AG09309 (cell line): ENCODE measurements at regions not wholly inside any gene's neighbourhood (a gene's known extent, or its start where the extent isn't known, plus 50 kb on each side); places are given as distances from the start of the nearest gene placed in this dataset.
A peak's percentile ranks its signal among the peaks of the same experiment; 100 is the strongest.

Experiments
- DNase-seq: peaks from one replicate; pipeline ENCODE4 v3.0.0-alpha.2; 2010; ENCODE audit warnings: low read depth
- H3K4me3 ChIP-seq: 2 replicates; pipeline ENCODE4 v1.5.1; 2011; ENCODE audit warnings: mild to moderate bottlenecking, low read depth, low read length, moderate library complexity; ENCODE audit not compliant: control insufficient read depth
- CTCF ChIP-seq: IDR thresholded peaks from 2 replicates; pipeline ENCODE4 v1.5.1; 2011; ENCODE audit warnings: mild to moderate bottlenecking, low read depth, low read length, inconsistent platforms; ENCODE audit not compliant: insufficient read depth, control insufficient read depth; ENCODE audit errors: missing control alignments

GRCh38 chr15:80308002-80308401 lies 56.0 kb upstream of the CTXND1 start:
- DNase-seq, result no peak
- no peak for TF ChIP-seq CTCF

GRCh38 chr15:80309769-80310384 lies 57.9 kb upstream of the CTXND1 start:
- peak; percentile 64 for TF ChIP-seq CTCF
- no peak overlapping the region for H3K4me3 ChIP-seq
- DNase-seq, result peak; percentile 4

More at GRCh38 chr15:80308002-80308401, 56.0 kb upstream of the CTXND1 start:
- no peak overlapping the region for H3K4me3 ChIP-seq

- H3K4me3 ChIP-seq, result no peak overlapping the region
- no peak for DNase-seq
- no peak for TF ChIP-seq CTCF
Measured at GRCh38 chr15:80310776-80311175, 58.8 kb upstream of the CTXND1 start.

GRCh38 chr15:80315289-80315987 lies 63.4 kb upstream of the CTXND1 start:
- DNase-seq, result no peak
- no peak for TF ChIP-seq CTCF
- no peak overlapping the region for H3K4me3 ChIP-seq

- DNase-seq, result peak; percentile 87
- no peak overlapping the region for H3K4me3 ChIP-seq
- TF ChIP-seq CTCF, result no peak
Measured at GRCh38 chr15:80317389-80318182, 65.6 kb upstream of the CTXND1 start.

- DNase-seq, result no peak
- TF ChIP-seq CTCF, result no peak
Measured at GRCh38 chr15:80321853-80322252, 69.8 kb upstream of the CTXND1 start.

More at GRCh38 chr15:80321853-80322252, 69.8 kb upstream of the CTXND1 start:
- H3K4me3 ChIP-seq, result no peak overlapping the region
